ENCODE measurements at regions not wholly inside any gene's neighbourhood (a gene's known extent, or its start where the extent isn't known, plus 50 kb on each side); places are given as distances from the start of the nearest gene placed in this dataset.

- no peak for DNase-seq
Observed at GRCh38 chr11:115933564-115933963, 429.3 kb upstream of the CADM1 start.

- no peak for DNase-seq
Observed at GRCh38 chr11:115931548-115932083, 427.4 kb upstream of the CADM1 start.

- DNase-seq = no peak
Observed at GRCh38 chr11:115930886-115931547, 426.8 kb upstream of the CADM1 start.

GRCh38 chr11:115930291-115930690, 426.1 kb upstream of the CADM1 start:
- DNase-seq = peak; percentile 15

- DNase-seq = no peak
Observed at GRCh38 chr11:115929618-115930129, 425.5 kb upstream of the CADM1 start.

GRCh38 chr11:115928811-115929210, 424.6 kb upstream of the CADM1 start:
- DNase-seq = no peak

- DNase-seq = no peak
Observed at GRCh38 chr11:115927823-115928329, 423.7 kb upstream of the CADM1 start.

GRCh38 chr11:115926601-115927000, 422.4 kb upstream of the CADM1 start:
- DNase-seq = no peak

GRCh38 chr11:115926138-115926537, 421.9 kb upstream of the CADM1 start:
- no peak for DNase-seq

- DNase-seq = no peak
Observed at GRCh38 chr11:115925568-115926090, 421.4 kb upstream of the CADM1 start.

GRCh38 chr11:115924744-115925567, 420.7 kb upstream of the CADM1 start:
- DNase-seq = no peak

- no peak for DNase-seq
Observed at GRCh38 chr11:115922876-115923275, 418.7 kb upstream of the CADM1 start.

- no peak for DNase-seq
Observed at GRCh38 chr11:115921986-115922385, 417.8 kb upstream of the CADM1 start.

- DNase-seq = no peak
Observed at GRCh38 chr11:115921540-115921939, 417.3 kb upstream of the CADM1 start.

GRCh38 chr11:115920841-115921480, 416.7 kb upstream of the CADM1 start:
- DNase-seq = no peak

- DNase-seq = no peak
Observed at GRCh38 chr11:115920092-115920461, 415.9 kb upstream of the CADM1 start.

GRCh38 chr11:115919341-115920091, 415.3 kb upstream of the CADM1 start:
- DNase-seq = no peak

GRCh38 chr11:115918576-115918975, 414.4 kb upstream of the CADM1 start:
- no peak for DNase-seq

- no peak for DNase-seq
Observed at GRCh38 chr11:115916608-115917007, 412.4 kb upstream of the CADM1 start.

- no peak for DNase-seq
Observed at GRCh38 chr11:115912484-115912945, 408.3 kb upstream of the CADM1 start.

- DNase-seq = no peak
Observed at GRCh38 chr11:115911613-115912346, 407.6 kb upstream of the CADM1 start.
